PC-9 (cell line): ENCODE measurements at regions not wholly inside any gene's neighbourhood (a gene's known extent, or its start where the extent isn't known, plus 50 kb on each side); places are given as distances from the start of the nearest gene placed in this dataset.

Experiments used
- CTCF ChIP-seq: fragments of 200-600 bp; sonication (generic); conservative IDR thresholded peaks from 2 replicates; pipeline ENCODE4 v1.6.1; 2017; ENCODE audit warnings: mixed run types, antibody characterized with exemption, mild to moderate bottlenecking, moderate library complexity
- EZH2 ChIP-seq: fragments of 200-600 bp; sonication (generic); IDR thresholded peaks from 2 replicates; pipeline ENCODE4 v1.8.0; 2017; ENCODE audit warnings: antibody characterized with exemption, low read depth

DNA sequence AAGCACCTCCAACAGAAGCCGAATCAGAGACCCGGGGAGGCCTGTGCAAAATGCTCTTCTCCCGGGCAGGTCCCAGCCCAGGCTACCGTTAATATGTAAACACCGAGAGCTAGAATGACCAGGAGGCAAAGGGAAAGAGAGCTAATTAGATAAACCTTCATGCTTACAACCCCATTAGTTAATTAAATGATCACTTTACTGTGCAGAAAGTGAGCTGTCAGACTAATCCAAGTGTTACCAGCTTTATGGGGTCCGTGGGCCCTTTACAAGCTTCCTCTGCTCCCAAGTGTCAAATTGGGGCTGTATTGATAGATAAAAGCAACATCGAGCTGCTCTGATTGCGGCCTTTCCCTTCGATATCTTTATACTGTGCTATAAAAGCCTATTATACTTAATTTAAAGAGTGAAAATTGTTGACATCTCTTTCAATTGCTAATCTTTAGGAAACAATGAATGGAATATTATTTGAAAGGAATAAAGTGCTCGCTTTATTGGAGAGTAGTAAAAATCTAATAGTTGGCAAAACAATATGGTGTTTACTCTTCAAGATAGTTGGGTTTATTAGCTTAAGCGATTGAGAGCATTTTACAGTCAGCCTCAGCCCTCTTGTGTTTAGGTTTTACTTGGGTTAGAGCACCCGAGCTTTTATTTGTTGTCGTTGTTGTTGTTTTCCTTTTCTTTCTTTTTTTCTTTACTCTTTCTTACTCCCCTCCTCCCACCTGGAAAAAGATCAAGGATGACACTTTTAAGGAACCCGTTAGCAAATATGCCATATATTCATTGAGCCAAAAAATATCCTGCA, 189.3 kb upstream of the GPR12 start:
- TF ChIP-seq CTCF (no peak), EZH2 (no peak)
